WI38 (cell line): ENCODE measurements at regions not wholly inside any gene's neighbourhood (a gene's known extent, or its start where the extent isn't known, plus 50 kb on each side); places are given as distances from the start of the nearest gene placed in this dataset.

ENCODE experiments used
- H3K4me3 ChIP-seq: 2 replicates; pipeline ENCODE4 v1.5.1; 2011; ENCODE audit warnings: low read depth, mild to moderate bottlenecking, control low read depth, low read length
- CTCF ChIP-seq: IDR thresholded peaks from 2 replicates; pipeline ENCODE4 v1.5.1; 2012; ENCODE audit warnings: low read depth, mild to moderate bottlenecking, control low read depth, low read length

- H3K4me3 ChIP-seq: no peak overlapping the region
- TF ChIP-seq CTCF: no peak
Measured at GRCh38 chr4:31334086-31334910, 614.1 kb downstream of the PCDH7 start.

DNA sequence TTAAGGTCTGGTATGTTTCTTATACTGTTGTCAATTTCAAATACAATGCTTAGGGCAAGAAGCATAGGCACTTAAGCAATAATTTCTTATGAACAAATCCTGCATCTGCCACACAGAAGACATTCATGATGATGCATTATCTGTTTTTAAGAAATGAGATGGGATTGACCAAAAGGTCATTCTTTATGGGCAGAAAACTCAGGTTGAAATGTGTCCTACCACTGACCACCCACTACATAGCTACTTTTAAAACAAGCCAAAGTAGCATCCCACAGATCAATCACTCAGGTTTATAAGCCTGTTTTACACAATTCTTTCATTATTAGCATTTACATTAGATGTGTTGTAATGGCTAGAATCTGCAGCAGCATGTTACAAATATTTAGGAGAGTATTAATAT, 617.8 kb downstream of the PCDH7 start:
- no peak for TF ChIP-seq CTCF
- H3K4me3 ChIP-seq: no peak overlapping the region

DNA sequence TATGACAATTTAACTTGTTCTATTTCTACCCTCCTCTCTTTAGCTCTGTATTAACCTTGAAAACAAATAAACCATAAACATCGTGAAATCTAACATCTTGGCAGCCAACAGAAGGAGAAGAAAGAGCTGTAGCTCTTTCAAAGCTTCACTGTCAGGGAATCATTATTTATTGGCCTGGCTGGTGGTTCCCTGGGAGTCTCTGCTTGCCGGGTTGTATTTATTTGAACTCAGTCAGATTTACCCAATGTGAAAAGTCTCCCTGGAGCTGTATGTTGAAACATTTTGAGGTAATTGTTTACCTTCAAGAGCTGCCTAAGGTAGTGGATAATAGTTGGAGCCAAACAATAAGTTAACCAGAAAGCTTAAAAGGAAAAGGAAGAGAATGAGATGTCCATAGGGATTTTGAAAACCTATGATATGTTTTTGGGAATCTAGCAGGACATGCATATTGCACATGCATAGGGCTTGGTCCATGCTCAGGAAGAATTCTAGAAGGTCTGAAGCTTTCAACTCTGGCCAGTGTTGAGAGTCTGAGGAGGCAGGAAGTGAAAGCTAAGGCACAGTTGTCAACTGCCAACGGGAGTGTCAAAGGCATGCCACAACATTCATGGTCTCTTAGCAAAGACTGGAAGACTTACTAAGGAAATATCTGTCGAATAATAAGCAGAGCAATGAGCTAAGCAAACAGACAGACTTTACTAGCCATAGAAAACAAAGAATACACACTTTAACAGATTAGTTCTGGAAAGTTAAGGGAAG, 621.6 kb downstream of the PCDH7 start:
- TF ChIP-seq CTCF: no peak

GRCh38 chr4:31343061-31343460, 622.9 kb downstream of the PCDH7 start:
- H3K4me3 ChIP-seq: no peak overlapping the region
- no peak for TF ChIP-seq CTCF

More for the DNA sequence above, 621.6 kb downstream of the PCDH7 start:
- H3K4me3 ChIP-seq: no peak overlapping the region

DNA sequence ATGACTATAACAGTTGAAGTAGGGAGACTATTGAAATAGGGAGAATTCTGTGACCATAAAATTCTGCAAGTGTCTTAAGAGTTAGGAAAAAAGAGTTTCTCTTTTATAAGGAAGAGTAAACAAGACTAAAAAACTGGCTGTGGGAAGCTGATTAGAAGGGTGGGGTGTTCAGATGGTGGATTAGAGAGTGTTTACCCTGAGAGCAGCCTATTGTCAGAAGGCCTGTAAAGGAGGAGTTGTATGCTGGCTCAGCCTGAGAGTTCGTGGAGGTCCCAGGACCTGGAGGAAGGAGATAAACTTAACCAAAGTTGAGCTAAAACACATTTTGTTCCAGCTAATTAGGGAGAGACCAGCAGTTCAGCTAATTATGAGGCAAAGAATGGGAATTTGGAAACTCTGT, 629.7 kb downstream of the PCDH7 start:
- no peak for TF ChIP-seq CTCF
- H3K4me3 ChIP-seq: no peak overlapping the region

DNA sequence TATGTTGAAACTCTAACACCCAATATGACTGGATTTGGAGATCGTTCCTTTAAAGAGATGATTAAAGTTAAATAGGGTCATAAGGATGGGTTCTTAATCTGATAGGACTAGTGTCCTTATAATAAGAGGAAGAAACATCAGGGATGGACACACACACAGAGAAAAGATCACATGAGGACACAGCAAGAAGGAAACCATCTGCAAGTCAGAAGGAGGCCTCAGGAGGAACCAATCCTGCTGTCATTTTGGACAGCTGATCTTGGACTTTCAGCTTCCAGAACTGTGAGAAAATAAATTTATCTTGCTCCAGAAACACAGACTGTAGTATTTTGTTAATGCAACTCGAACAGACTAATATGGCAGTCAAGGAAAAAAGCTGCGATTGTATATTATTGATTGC, 631.5 kb downstream of the PCDH7 start:
- no peak overlapping the region for H3K4me3 ChIP-seq
- no peak for TF ChIP-seq CTCF

DNA sequence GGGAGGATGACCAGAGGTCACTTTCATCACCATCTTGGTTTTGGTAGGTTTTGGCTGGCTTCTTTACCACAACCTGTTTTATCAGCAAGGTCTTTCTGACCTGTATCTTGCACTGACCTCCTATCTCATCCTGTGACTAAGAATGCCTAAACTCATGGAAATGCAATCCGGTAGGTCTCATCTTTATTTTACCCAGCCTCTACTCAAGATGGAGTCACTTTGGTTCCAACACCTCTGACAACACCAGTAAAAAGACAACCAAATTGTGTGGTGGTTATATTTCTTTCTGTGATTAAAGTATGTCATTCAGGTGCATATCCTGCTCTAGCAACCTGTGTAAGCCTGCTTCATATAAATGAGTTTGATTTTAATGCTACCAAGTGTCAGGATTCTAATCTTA, 636.7 kb downstream of the PCDH7 start:
- TF ChIP-seq CTCF: no peak
- H3K4me3 ChIP-seq: no peak overlapping the region
